GM18517 (cell line): ENCODE measurements at regions not wholly inside any gene's neighbourhood (a gene's known extent, or its start where the extent isn't known, plus 50 kb on each side); places are given as distances from the start of the nearest gene placed in this dataset.

Experiments
- ATAC-seq: cut with Tn5 transposase; IDR thresholded peaks from one replicate; pipeline ENCODE4 v1.9.1; 2021; ENCODE audit warnings: mild to moderate bottlenecking, moderate library complexity; ENCODE audit not compliant: unreplicated experiment

- ATAC-seq, result no peak
These were observed 145.4 kb upstream of the BMP2 start for GRCh38 chr20:6622041-6622440.

GRCh38 chr20:6618051-6618450 is 149.4 kb upstream of the BMP2 start:
- ATAC-seq, result no peak

GRCh38 chr20:6616421-6616820 is 151.1 kb upstream of the BMP2 start:
- ATAC-seq, result no peak

- no peak for ATAC-seq
These were observed 152.7 kb upstream of the BMP2 start for GRCh38 chr20:6614836-6615235.

- peak; percentile 75 for ATAC-seq
These were observed 154.1 kb upstream of the BMP2 start for GRCh38 chr20:6613280-6613861.

- ATAC-seq, result no peak
These were observed 154.9 kb upstream of the BMP2 start for GRCh38 chr20:6612606-6612923.

GRCh38 chr20:6611911-6612605 is 155.4 kb upstream of the BMP2 start:
- no peak for ATAC-seq

- ATAC-seq, result no peak
These were observed 160.8 kb upstream of the BMP2 start for GRCh38 chr20:6606651-6607050.

GRCh38 chr20:6605055-6605935 is 162.2 kb upstream of the BMP2 start:
- no peak for ATAC-seq

GRCh38 chr20:6604179-6604578 is 163.3 kb upstream of the BMP2 start:
- no peak for ATAC-seq

GRCh38 chr20:6599876-6600735 is 167.4 kb upstream of the BMP2 start:
- no peak for ATAC-seq

- ATAC-seq, result no peak
These were observed 171.8 kb upstream of the BMP2 start for GRCh38 chr20:6595704-6596103.

GRCh38 chr20:6590891-6591637 is 176.4 kb upstream of the BMP2 start:
- no peak for ATAC-seq

- no peak for ATAC-seq
These were observed 179.2 kb upstream of the BMP2 start for GRCh38 chr20:6588296-6588695.

- ATAC-seq, result peak; percentile 88
These were observed 184.2 kb upstream of the BMP2 start for GRCh38 chr20:6583134-6583738.

- ATAC-seq, result no peak
These were observed 185.0 kb upstream of the BMP2 start for GRCh38 chr20:6582449-6582848.

GRCh38 chr20:6580486-6580885 is 187.0 kb upstream of the BMP2 start:
- no peak for ATAC-seq

- ATAC-seq, result no peak
These were observed 187.7 kb upstream of the BMP2 start for GRCh38 chr20:6579824-6580223.

- no peak for ATAC-seq
These were observed 188.1 kb upstream of the BMP2 start for GRCh38 chr20:6579417-6579816.

- ATAC-seq, result no peak
These were observed 190.0 kb upstream of the BMP2 start for GRCh38 chr20:6577451-6577850.
